Activated naive CD4-positive, alpha-beta T cell (primary cell): ENCODE measurements at regions not wholly inside any gene's neighbourhood (a gene's known extent, or its start where the extent isn't known, plus 50 kb on each side); places are given as distances from the start of the nearest gene placed in this dataset.

Source experiments
- DNase-seq, 4 experiments: peaks; one replicate each; lab custom pipeline; 2025; lab: John Stamatoyannopoulos, UW

- no peak for DNase-seq
These were observed 50.8 kb upstream of the ANP32A start for GRCh38 chr15:68871507-68871906.

- DNase-seq, result no peak
These were observed 54.1 kb upstream of the ANP32A start for GRCh38 chr15:68874788-68875187.

- peak; percentile 90 to 96 (median 93) for DNase-seq
These were observed 54.8 kb upstream of the SPESP1 start for GRCh38 chr15:68875377-68876116.

- no peak for DNase-seq
These were observed 52.7 kb upstream of the SPESP1 start for GRCh38 chr15:68877626-68878025.

- no peak for DNase-seq
These were observed 49.9 kb upstream of the SPESP1 start for GRCh38 chr15:68880382-68880781.
